Uterus (tissue), 2 donors: ENCODE measurements at regions not wholly inside any gene's neighbourhood (a gene's known extent, or its start where the extent isn't known, plus 50 kb on each side); places are given as distances from the start of the nearest gene placed in this dataset.

Experiments used
- POLR2A ChIP-seq, 2 donors: fragments of 450-650 bp; IDR thresholded peaks; one replicate each; pipeline ENCODE4 v1.6.1; 2016; ENCODE audit warnings: antibody characterized with exemption in 2 of 2, mild to moderate bottlenecking in 1 of 2, moderate library complexity in 1 of 2
- TF ChIP-seq, protein P1 (sequence below), 4 experiments: fragments of 200-600 bp in 2 of 4; fragments of 450-650 bp in 2 of 4; sonication (generic) in 2 of 4; IDR thresholded peaks; one replicate each; pipeline ENCODE4 v1.5.1; 2016 to 2019; ENCODE audit warnings: antibody characterized with exemption in 4 of 4, mild to moderate bottlenecking in 2 of 4, moderate library complexity in 1 of 4

DNA sequence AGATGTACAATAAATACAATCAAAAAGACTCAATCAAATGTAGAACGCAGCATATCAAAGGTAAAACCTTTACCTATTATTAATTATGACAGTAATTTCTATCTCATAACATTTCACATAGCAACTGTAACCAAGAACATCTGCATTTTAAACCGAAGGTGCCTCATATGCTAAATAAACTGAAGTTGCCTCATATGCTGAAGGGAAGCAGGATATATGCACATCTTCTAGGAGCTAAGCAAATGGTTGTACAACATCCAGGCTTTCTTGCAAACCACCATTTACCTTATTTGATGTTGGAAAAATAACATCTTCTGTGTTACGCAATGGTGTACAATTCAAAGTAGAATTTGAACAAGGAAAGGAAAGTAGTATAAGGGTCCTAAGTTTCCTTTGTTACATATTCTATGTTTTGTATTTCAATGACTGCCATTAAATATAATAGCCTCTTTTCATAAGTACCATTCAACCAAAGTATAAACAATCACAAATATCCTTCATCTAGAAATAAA is 145.9 kb downstream of the SATB1 start:
- TF ChIP-seq, protein P1, sequence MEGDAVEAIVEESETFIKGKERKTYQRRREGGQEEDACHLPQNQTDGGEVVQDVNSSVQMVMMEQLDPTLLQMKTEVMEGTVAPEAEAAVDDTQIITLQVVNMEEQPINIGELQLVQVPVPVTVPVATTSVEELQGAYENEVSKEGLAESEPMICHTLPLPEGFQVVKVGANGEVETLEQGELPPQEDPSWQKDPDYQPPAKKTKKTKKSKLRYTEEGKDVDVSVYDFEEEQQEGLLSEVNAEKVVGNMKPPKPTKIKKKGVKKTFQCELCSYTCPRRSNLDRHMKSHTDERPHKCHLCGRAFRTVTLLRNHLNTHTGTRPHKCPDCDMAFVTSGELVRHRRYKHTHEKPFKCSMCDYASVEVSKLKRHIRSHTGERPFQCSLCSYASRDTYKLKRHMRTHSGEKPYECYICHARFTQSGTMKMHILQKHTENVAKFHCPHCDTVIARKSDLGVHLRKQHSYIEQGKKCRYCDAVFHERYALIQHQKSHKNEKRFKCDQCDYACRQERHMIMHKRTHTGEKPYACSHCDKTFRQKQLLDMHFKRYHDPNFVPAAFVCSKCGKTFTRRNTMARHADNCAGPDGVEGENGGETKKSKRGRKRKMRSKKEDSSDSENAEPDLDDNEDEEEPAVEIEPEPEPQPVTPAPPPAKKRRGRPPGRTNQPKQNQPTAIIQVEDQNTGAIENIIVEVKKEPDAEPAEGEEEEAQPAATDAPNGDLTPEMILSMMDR (IDR thresholded peaks at IDR 0.05) = no peak
- no peak for TF ChIP-seq POLR2A (IDR thresholded peaks at IDR 0.05)
